Panc1 (cell line): ENCODE measurements at regions not wholly inside any gene's neighbourhood (a gene's known extent, or its start where the extent isn't known, plus 50 kb on each side); places are given as distances from the start of the nearest gene placed in this dataset.

Experiments
- POLR2AphosphoS5 ChIP-seq: IDR thresholded peaks from 2 replicates; pipeline ENCODE4 v1.6.1; 2012; ENCODE audit warnings: mild to moderate bottlenecking, low read depth, low read length, moderate library complexity
- SIN3A ChIP-seq: IDR thresholded peaks from 2 replicates; pipeline ENCODE4 v1.6.1; 2012; ENCODE audit warnings: low read depth, mild to moderate bottlenecking, low read length, moderate library complexity, borderline replicate concordance; ENCODE audit not compliant: insufficient read depth
- TCF7L2 ChIP-seq: IDR thresholded peaks from 2 replicates; pipeline ENCODE4 v1.6.1; 2011; ENCODE audit warnings: mild to moderate bottlenecking, low read depth, low read length, inconsistent platforms
- TF ChIP-seq, protein P1 (sequence below): fragments of 450-650 bp; IDR thresholded peaks from 2 replicates; pipeline ENCODE4 v1.5.1; 2017; ENCODE audit warnings: mild to moderate bottlenecking
- TF ChIP-seq, protein P2 (sequence below), 2 experiments: IDR thresholded peaks; 2 replicates each; pipeline ENCODE4 v1.6.1; 2011 to 2012; ENCODE audit warnings: low read depth in 2 of 2, control low read depth in 1 of 2, low read length in 1 of 2, mild to moderate bottlenecking in 1 of 2, moderate library complexity in 1 of 2; ENCODE audit not compliant: insufficient read depth in 1 of 2

GRCh38 chr2:67566958-67567635 is 170.0 kb downstream of the ETAA1 start:
- TF ChIP-seq, protein P1, sequence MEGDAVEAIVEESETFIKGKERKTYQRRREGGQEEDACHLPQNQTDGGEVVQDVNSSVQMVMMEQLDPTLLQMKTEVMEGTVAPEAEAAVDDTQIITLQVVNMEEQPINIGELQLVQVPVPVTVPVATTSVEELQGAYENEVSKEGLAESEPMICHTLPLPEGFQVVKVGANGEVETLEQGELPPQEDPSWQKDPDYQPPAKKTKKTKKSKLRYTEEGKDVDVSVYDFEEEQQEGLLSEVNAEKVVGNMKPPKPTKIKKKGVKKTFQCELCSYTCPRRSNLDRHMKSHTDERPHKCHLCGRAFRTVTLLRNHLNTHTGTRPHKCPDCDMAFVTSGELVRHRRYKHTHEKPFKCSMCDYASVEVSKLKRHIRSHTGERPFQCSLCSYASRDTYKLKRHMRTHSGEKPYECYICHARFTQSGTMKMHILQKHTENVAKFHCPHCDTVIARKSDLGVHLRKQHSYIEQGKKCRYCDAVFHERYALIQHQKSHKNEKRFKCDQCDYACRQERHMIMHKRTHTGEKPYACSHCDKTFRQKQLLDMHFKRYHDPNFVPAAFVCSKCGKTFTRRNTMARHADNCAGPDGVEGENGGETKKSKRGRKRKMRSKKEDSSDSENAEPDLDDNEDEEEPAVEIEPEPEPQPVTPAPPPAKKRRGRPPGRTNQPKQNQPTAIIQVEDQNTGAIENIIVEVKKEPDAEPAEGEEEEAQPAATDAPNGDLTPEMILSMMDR, result no peak
- TF ChIP-seq, protein P2, sequence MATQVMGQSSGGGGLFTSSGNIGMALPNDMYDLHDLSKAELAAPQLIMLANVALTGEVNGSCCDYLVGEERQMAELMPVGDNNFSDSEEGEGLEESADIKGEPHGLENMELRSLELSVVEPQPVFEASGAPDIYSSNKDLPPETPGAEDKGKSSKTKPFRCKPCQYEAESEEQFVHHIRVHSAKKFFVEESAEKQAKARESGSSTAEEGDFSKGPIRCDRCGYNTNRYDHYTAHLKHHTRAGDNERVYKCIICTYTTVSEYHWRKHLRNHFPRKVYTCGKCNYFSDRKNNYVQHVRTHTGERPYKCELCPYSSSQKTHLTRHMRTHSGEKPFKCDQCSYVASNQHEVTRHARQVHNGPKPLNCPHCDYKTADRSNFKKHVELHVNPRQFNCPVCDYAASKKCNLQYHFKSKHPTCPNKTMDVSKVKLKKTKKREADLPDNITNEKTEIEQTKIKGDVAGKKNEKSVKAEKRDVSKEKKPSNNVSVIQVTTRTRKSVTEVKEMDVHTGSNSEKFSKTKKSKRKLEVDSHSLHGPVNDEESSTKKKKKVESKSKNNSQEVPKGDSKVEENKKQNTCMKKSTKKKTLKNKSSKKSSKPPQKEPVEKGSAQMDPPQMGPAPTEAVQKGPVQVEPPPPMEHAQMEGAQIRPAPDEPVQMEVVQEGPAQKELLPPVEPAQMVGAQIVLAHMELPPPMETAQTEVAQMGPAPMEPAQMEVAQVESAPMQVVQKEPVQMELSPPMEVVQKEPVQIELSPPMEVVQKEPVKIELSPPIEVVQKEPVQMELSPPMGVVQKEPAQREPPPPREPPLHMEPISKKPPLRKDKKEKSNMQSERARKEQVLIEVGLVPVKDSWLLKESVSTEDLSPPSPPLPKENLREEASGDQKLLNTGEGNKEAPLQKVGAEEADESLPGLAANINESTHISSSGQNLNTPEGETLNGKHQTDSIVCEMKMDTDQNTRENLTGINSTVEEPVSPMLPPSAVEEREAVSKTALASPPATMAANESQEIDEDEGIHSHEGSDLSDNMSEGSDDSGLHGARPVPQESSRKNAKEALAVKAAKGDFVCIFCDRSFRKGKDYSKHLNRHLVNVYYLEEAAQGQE (IDR thresholded peaks at IDR 0.05; ENCODE audit: insufficient read depth in 1 of 2, low read depth in 2 of 2, low read length in 1 of 2), result no peak
- no peak for TF ChIP-seq POLR2AphosphoS5
- TF ChIP-seq TCF7L2, result no peak
- no peak for TF ChIP-seq SIN3A
